Stimulated activated CD4-positive, alpha-beta T cell treated with anti-CD3 and anti-CD28 coated beads, Interleukin-4, amount 100 ng/mL, for 24 hours (primary cell): ENCODE measurements at regions not wholly inside any gene's neighbourhood (a gene's known extent, or its start where the extent isn't known, plus 50 kb on each side); places are given as distances from the start of the nearest gene placed in this dataset.

Experiments used
- DNase-seq: peaks from one replicate; pipeline ENCODE4 v3.0.0-alpha.2; 2020

GRCh38 chr21:16596369-16596768 lies 866.6 kb downstream of the USP25 start:
- no peak for DNase-seq

DNA sequence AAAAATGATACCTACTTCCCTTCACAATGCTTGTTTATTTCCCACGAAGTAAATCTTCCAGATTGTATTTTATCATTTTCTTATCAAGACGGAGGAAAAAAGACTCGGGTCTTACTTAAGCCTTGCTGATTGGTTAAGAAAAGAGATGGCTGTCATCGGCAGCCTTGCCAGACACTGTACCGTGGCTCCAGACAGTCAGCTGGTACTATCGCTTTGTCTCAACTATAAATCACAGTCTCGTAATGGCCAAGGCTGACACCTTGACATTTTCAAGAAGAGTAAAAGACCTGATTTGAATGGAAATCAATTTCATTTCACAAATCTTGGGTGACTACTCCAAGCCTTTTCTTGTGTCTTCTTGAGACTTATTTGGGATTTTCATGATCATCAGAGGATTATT lies 868.0 kb downstream of the USP25 start:
- DNase-seq: no peak

DNA sequence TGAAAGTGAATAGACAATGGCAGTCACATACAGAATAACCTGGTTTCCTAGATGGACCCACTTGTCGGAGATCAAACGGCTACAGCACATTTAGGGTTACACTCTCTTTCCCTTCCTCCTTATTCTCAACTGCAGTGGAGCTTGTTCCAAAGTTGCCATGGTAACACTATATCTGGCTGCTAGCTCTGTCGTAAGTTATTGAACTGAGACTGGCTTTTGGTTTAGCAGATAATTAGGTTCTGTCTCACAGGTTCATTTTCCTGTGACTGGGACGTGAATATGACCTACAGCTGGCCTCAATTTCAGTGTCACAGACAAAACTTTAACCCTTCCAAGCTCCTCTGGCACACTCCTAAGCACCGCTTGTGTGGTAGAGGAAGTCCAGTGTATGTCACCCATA lies 875.8 kb downstream of the USP25 start:
- DNase-seq: no peak

- DNase-seq: no peak
Observed at GRCh38 chr21:16606271-16606670, 876.5 kb downstream of the USP25 start.

DNA sequence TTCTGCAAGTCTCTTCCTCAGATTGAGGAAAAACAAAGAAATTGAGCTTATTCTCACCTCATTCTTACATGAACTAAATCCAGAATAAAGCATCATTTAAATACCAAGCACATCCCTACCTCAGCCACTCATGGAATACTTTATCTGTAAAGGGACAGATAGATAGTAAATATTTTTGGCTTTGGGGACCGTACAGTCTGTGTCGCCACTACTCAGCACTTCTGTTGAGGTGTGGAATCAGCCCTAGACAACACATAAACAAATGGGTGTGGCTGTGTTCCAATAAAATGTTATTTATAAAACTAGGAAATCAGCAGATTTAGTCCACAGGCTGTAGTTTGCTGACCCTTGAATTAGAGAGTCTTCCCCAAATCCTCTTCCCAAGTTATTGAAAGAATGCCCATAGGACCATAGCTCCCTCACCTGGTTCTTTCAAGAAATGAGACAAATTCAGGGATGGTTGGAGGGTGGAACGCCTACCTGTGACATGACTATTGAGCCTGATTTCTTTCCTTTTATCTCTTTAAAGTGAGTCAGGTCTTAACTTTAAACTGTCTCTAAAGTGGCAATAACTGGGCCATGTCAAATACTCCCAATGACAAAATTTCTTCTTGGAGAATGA lies 878.5 kb downstream of the USP25 start:
- no peak for DNase-seq

- no peak for DNase-seq
Observed at GRCh38 chr21:16619281-16619680, 889.5 kb downstream of the USP25 start.

- no peak for DNase-seq
Observed at GRCh38 chr21:16620786-16621320, 891.1 kb downstream of the USP25 start.

DNA sequence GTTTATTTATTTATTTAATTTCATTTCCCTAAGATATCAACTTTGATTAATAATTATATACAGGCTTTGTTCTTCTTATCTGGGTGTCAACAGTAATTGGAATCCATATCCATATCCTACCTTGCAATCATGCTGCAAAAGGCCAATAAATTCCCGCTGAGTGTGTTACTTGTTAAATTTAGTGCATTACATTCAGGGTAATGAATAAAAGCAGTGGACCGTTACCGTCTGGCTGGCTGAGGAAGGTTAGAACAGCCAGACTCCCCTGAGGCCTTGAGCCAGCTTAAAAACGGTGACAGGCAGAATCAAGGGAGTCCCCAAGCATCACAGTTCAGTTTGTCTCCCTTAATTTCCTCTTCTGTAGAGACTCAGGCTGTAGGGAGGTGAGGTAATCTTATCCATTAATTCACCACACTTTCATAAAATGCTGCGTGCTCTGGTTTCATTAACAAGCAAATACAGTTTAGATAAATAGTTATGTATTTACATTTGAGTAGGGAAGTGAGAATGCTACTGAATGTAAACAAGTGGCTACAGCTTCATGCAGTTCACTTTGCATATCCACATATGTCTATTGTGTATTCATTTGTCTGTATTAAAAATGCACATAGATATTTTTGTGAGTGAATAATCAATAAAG lies 888.2 kb upstream of the CXADR start:
- DNase-seq: no peak

GRCh38 chr21:16625491-16625890 lies 887.4 kb upstream of the CXADR start:
- DNase-seq: no peak

DNA sequence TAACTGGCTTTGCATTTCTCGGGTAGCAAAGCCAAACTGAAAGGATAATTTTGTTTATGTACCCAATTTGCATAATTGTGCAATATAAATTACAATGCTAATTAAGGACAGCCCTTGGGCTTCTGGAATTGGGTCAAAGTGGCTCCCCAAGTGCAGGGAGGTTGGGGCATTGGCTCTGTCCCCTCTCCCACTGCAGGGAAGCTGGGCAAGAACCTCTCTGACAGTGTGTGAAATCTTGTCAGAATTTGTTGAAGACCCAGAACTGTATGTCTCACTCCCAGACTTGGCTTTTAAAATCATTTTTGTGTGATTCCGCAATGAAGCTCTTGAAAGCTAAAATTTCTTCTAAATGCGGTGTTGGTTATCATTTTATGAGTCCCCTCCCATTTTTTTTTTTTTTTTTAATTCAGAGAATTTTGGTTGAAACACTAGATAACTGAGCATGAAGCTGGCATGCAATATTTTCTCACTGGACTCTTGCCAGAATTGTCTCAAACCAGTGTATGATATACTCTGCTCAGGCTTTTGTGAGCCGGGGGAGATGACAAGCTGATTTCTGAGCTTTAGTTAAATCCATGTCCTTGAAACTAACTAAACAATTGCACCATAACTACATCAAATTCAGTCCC lies 878.9 kb upstream of the CXADR start:
- DNase-seq: no peak

- no peak for DNase-seq
Observed at GRCh38 chr21:16634515-16634914, 878.3 kb upstream of the CXADR start.

DNA sequence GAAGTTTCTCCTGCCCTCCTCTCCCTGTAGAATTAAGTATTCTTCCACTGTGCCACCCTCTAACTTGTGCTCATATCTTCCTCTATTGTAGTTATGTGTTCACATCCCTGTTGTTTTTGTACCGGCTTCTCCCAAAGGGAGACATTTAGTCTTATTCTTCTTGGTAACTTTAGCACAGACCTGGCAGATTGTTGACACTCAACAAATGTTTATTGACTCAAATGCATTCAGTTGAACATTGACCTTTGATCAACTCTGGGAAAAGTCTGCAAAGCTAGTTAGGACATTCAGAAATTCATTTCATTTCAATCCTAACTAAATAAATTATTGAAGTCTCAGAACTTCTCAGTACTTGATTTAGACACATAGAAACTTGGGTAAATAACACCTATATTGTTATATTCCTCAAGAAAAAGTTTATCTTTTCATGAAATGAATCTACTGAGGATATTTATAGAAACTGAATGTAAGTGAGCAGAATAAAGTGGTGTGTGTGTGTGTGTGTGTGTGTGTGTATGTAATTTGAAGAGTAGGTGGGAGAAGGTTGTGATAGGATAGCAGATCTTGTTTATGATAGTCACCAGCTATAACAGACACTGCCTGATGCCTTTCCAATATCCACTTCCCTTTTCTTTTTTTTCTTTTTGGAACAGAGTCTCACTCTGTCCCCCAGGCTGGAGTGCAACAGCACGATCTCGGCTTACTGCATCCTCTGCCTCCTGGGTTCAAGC lies 872.4 kb upstream of the CXADR start:
- DNase-seq: no peak

GRCh38 chr21:16642353-16642752 lies 870.5 kb upstream of the CXADR start:
- DNase-seq: no peak

- no peak for DNase-seq
Observed at GRCh38 chr21:16644685-16645084, 868.2 kb upstream of the CXADR start.

GRCh38 chr21:16650714-16651366 lies 862.0 kb upstream of the CXADR start:
- DNase-seq: no peak

- DNase-seq: no peak
Observed at GRCh38 chr21:16651956-16652355, 860.9 kb upstream of the CXADR start.

DNA sequence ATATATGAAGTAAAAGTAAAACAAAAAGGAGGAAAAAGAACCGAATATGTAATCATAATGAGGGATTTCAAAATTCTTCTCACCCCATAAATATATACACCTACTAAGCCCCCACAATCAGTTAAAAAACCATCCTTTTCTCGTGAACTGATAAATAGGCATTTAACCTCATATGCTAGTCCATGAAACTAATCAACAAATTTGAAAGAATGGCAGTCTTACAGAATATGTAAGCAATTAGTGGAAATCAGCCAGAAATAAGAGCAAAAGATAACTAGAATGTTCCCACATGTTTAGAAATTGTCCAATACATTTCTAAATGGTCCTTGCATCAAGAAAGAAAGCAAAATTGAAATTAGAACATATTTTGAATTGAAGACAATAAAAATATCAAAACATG lies 849.4 kb upstream of the CXADR start:
- no peak for DNase-seq

DNA sequence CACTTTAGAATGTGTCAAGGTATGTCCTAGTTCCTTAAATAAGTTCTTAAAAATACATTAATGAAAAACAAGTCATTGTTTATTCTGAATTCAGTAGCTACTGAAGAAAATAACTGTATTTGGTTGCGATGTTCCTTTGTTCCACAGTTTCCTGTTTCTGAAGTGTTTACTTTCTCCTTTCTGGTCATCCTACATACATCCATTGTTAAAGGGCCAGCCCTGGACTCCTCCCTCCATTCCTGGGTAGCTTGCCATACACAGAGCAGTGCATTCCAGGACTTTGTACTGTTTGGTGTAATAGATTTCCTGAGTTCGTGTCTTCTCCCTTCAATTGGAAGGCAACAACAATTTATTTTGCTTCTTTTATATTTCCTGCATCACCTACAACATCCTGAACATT lies 845.4 kb upstream of the CXADR start:
- no peak for DNase-seq

DNA sequence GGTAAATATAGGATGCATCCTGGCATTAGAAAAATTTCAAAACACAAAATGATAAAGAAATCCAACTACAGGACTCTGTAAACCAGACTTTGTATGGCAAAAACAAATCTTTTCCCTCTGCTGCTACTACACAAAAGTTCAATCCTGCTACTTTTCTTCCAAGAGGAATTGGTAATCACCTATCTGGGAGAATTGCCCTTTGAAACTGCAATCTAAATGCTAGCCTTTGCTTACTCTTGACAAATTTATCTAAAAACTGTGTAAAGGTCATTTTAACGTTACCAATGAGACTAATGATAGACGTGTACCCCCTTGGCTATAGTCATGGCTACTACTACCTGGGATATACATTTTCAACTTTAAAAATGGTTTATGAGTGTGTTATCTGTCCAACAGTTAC lies 837.9 kb upstream of the CXADR start:
- DNase-seq: no peak

DNA sequence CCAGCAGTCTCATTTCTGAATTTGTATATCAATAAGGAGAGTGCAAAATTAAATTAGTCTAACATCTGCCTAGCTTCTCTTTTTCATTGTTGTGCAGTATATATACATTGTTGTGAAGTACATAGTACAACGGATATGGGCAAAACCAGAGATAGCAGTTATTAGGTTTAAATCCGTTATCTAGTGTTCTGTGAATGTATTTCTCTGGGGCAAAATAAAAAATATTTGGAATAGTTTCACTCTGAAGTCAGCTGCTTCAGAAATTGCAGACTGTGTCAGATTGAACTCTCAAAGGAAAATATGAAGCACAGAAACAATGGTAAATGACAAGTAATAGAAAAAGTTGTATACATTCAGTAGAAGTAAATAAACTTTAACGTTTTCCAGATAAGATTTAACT lies 836.5 kb upstream of the CXADR start:
- DNase-seq: no peak

GRCh38 chr21:16678429-16679160 lies 834.2 kb upstream of the CXADR start:
- DNase-seq: no peak

- DNase-seq: no peak
Observed at GRCh38 chr21:16695074-16695473, 817.8 kb upstream of the CXADR start.
